ENCODE measurements at regions not wholly inside any gene's neighbourhood (a gene's known extent, or its start where the extent isn't known, plus 50 kb on each side); places are given as distances from the start of the nearest gene placed in this dataset.

- TF ChIP-seq POLR2AphosphoS5 (IDR thresholded peaks at IDR 0.05; ENCODE audit: low read depth, low read length) = no peak
- no peak for TF ChIP-seq POLR2A (IDR thresholded peaks at IDR 0.05; ENCODE audit: low read depth, low read length)
- no peak for TF ChIP-seq TAF1 (IDR thresholded peaks at IDR 0.05; ENCODE audit: borderline replicate concordance, low read depth, low read length)
These were observed 361.9 kb upstream of the RASGEF1B start for GRCh38 chr4:81833576-81833975.
